WTC11 (cell line): ENCODE measurements at regions not wholly inside any gene's neighbourhood (a gene's known extent, or its start where the extent isn't known, plus 50 kb on each side); places are given as distances from the start of the nearest gene placed in this dataset.

Experiments
- ATAC-seq: fragments of 200-7000 bp; cut with Tn5 transposase; 2 replicates; pipeline ENCODE4 v1.10.0; 2021; ENCODE audit warnings: mild to moderate bottlenecking, moderate library complexity
- CTCF ChIA-PET: fragments of 300-600 bp; sonication (Branson Sonifier 250); formaldehyde crosslinking; loops from one replicate; lab custom pipeline; 2021; ENCODE audit warnings: antibody characterized with exemption; lab: Charles Lee
- POLR2A ChIA-PET: fragments of 350-600 bp; sonication (Branson Sonifier 250); formaldehyde crosslinking; loops from one replicate; lab custom pipeline; 2021; ENCODE audit warnings: antibody characterized with exemption; lab: Charles Lee
- DNase-seq: peaks from one replicate; pipeline ENCODE4 v3.0.0; 2021; ENCODE audit warnings: low spot score
- H3K27ac Mint-ChIP-seq: 2 replicates; pipeline ENCODE4 v1.8.0; 2021; ENCODE audit warnings: mixed read lengths
- H3K27me3 Mint-ChIP-seq: 2 replicates; pipeline ENCODE4 v1.8.0; 2021; ENCODE audit warnings: low read depth, mild to moderate bottlenecking, moderate library complexity, mixed read lengths
- H3K36me3 Mint-ChIP-seq: 2 replicates; pipeline ENCODE4 v1.8.0; 2021; ENCODE audit warnings: mixed read lengths
- H3K4me1 Mint-ChIP-seq: 2 replicates; pipeline ENCODE4 v1.8.0; 2022; ENCODE audit warnings: mixed read lengths
- H3K4me3 Mint-ChIP-seq: 2 replicates; pipeline ENCODE4 v1.8.0; 2021; ENCODE audit warnings: mild to moderate bottlenecking, moderate library complexity, mixed read lengths
- H3K9me3 Mint-ChIP-seq: 2 replicates; pipeline ENCODE4 v1.8.0; 2021; ENCODE audit warnings: mixed read lengths
- AFF4 ChIP-seq: sonication (generic); formaldehyde crosslinking; IDR thresholded peaks from 2 replicates; pipeline ENCODE4 v1.8.1; 2023; ENCODE audit warnings: mild to moderate bottlenecking, missing genetic modification reagents, borderline replicate concordance
- ATF1 ChIP-seq: sonication (generic); formaldehyde crosslinking; IDR thresholded peaks from 2 replicates; pipeline ENCODE4 v1.8.1; 2023; ENCODE audit warnings: mild to moderate bottlenecking, moderate library complexity, missing genetic modification reagents
- CBFB ChIP-seq: sonication (generic); formaldehyde crosslinking; IDR thresholded peaks from 2 replicates; pipeline ENCODE4 v1.8.1; 2022; ENCODE audit warnings: mild to moderate bottlenecking, low read depth, missing genetic modification reagents
- CREB1 ChIP-seq: sonication (generic); formaldehyde crosslinking; IDR thresholded peaks from 2 replicates; pipeline ENCODE4 v1.8.0; 2023; ENCODE audit warnings: mild to moderate bottlenecking, missing genetic modification reagents
- CTCF ChIP-seq: fragments of 200-600 bp; IDR thresholded peaks from 2 replicates; pipeline ENCODE4 v1.8.0; 2022; ENCODE audit warnings: antibody characterized with exemption
- FOXK1 ChIP-seq: sonication (generic); formaldehyde crosslinking; IDR thresholded peaks from 2 replicates; pipeline ENCODE4 v1.8.0; 2022; ENCODE audit warnings: mild to moderate bottlenecking, moderate library complexity, missing genetic modification reagents
- HMGA2 ChIP-seq: fragments of 250-450 bp; sonication (Bioruptor Pico); IDR thresholded peaks from 2 replicates; pipeline ENCODE4 v1.4.0; 2021; ENCODE audit warnings: mild to moderate bottlenecking, moderate library complexity
- HMGXB4 ChIP-seq: sonication (generic); formaldehyde crosslinking; IDR thresholded peaks from 2 replicates; pipeline ENCODE4 v1.8.1; 2023; ENCODE audit warnings: mild to moderate bottlenecking, moderate library complexity, missing genetic modification reagents
- IRF2 ChIP-seq: sonication (generic); formaldehyde crosslinking; IDR thresholded peaks from 2 replicates; pipeline ENCODE4 v1.8.0; 2022; ENCODE audit warnings: low read depth, missing genetic modification reagents, borderline replicate concordance
- NR3C1 ChIP-seq: sonication (generic); formaldehyde crosslinking; conservative IDR thresholded peaks from 2 replicates; pipeline ENCODE4 v1.8.1; 2023; ENCODE audit warnings: low read depth, mild to moderate bottlenecking, missing genetic modification reagents
- PREB ChIP-seq: sonication (generic); formaldehyde crosslinking; IDR thresholded peaks from 2 replicates; pipeline ENCODE4 v1.8.1; 2022; ENCODE audit warnings: mild to moderate bottlenecking, missing genetic modification reagents, moderate library complexity, borderline replicate concordance
- RORB ChIP-seq: fragments of 250-450 bp; sonication (Bioruptor Pico); IDR thresholded peaks from 2 replicates; pipeline ENCODE4 v1.9.0; 2021; ENCODE audit warnings: mild to moderate bottlenecking
- SMAD3 ChIP-seq: sonication (generic); formaldehyde crosslinking; IDR thresholded peaks from 2 replicates; pipeline ENCODE4 v1.8.0; 2022; ENCODE audit warnings: missing genetic modification reagents, mild to moderate bottlenecking, borderline replicate concordance
- TCF7 ChIP-seq: sonication (generic); formaldehyde crosslinking; IDR thresholded peaks from 2 replicates; pipeline ENCODE4 v1.8.0; 2022; ENCODE audit warnings: mild to moderate bottlenecking, low read depth, missing genetic modification reagents, moderate library complexity
- USF1 ChIP-seq: sonication (generic); formaldehyde crosslinking; IDR thresholded peaks from 2 replicates; pipeline ENCODE4 v1.8.0; 2022; ENCODE audit warnings: mild to moderate bottlenecking, missing genetic modification reagents
- USF2 ChIP-seq: sonication (generic); formaldehyde crosslinking; IDR thresholded peaks from 2 replicates; pipeline ENCODE4 v1.8.1; 2023; ENCODE audit warnings: mild to moderate bottlenecking, missing genetic modification reagents, moderate library complexity
- ZMAT4 ChIP-seq: fragments of 250-450 bp; sonication (Bioruptor Pico); IDR thresholded peaks from 2 replicates; pipeline ENCODE4 v1.9.0; 2021; ENCODE audit warnings: mild to moderate bottlenecking
- ZNF232 ChIP-seq: sonication (generic); formaldehyde crosslinking; IDR thresholded peaks from 2 replicates; pipeline ENCODE4 v1.8.0; 2022; ENCODE audit warnings: mild to moderate bottlenecking, missing genetic modification reagents
- ZNF396 ChIP-seq: fragments of 250-450 bp; sonication (Bioruptor Pico); IDR thresholded peaks from 2 replicates; pipeline ENCODE4 v1.8.0; 2021; ENCODE audit warnings: mild to moderate bottlenecking, moderate library complexity, borderline replicate concordance

- TF ChIP-seq TCF7 (CRISPR knock-in tag) (no peak), PREB (CRISPR knock-in tag) (no peak)
These were observed 234.3 kb downstream of the ZNF674 start (continued) for GRCh38 chrX:46310815-46311497.

- H3K4me1 Mint-ChIP-seq = peaks cover 42% of the 10 kb centered on the region
- TF ChIP-seq CTCF = no peak
- no peak for TF ChIP-seq ZMAT4 (CRISPR knock-in tag)
- no peak for TF ChIP-seq CBFB (CRISPR knock-in tag)
- TF ChIP-seq CREB1 (CRISPR knock-in tag) = no peak
- TF ChIP-seq RORB = no peak
- TF ChIP-seq HMGXB4 (CRISPR knock-in tag) = no peak
- TF ChIP-seq NR3C1 (CRISPR knock-in tag) = no peak
- no peak for TF ChIP-seq USF2 (CRISPR knock-in tag)
- TF ChIP-seq IRF2 (CRISPR knock-in tag) = no peak
- TF ChIP-seq FOXK1 (CRISPR knock-in tag) = no peak
- no peak for TF ChIP-seq USF1
- no peak for TF ChIP-seq AFF4 (CRISPR knock-in tag)
- TF ChIP-seq SMAD3 (CRISPR knock-in tag) = no peak
- TF ChIP-seq ATF1 = no peak
- no peak for TF ChIP-seq ZNF232 (CRISPR knock-in tag)
- no peak for TF ChIP-seq ZNF396
- no peak for TF ChIP-seq HMGA2 (CRISPR knock-in tag)
- TF ChIP-seq, all 79 proteins: peak for 0
- POLR2A ChIA-PET = no interaction called here
- ATAC-seq = no peak
- Mint-ChIP-seq H3K4me3 (no peak overlapping the region), H3K27ac (no peak overlapping the region), H3K27me3 (peaks cover 6% of the 10 kb centered on the region), H3K9me3 (peaks cover 25% of the 10 kb centered on the region), H3K36me3 (peaks cover 23% of the 10 kb centered on the region)
- CTCF ChIA-PET = interaction anchor here (0.9 kb wide), 1 partner anchor 20 kb away, joined by 3 read pairs; no protein-coding TSS in a partner anchor
- DNase-seq = no peak
These were observed 237.1 kb downstream of the ZNF674 start for GRCh38 chrX:46308110-46308509.
